ENCODE measurements at regions not wholly inside any gene's neighbourhood (a gene's known extent, or its start where the extent isn't known, plus 50 kb on each side); places are given as distances from the start of the nearest gene placed in this dataset.
A peak's percentile ranks its signal among the peaks of the same experiment; 100 is the strongest.
"Not testable (repeated sequence)": the region's sequence is repeated elsewhere in the genome, so short reads cannot be mapped to it uniquely, and the experiment has no call there.

GRCh38 chr10:57551774-57552173 is 715.9 kb downstream of the IPMK start:
- not testable (repeated sequence) for DNase-seq (ENCODE audit: low read depth)

- DNase-seq (ENCODE audit: low read depth): no peak
Observed at GRCh38 chr10:57535306-57535705, 732.4 kb downstream of the IPMK start.

GRCh38 chr10:57513637-57514036 is 754.1 kb downstream of the IPMK start:
- DNase-seq (ENCODE audit: low read depth): no peak

GRCh38 chr10:57507788-57508187 is 759.9 kb downstream of the IPMK start:
- DNase-seq (ENCODE audit: low read depth): no peak

- no peak for DNase-seq (ENCODE audit: low read depth)
Observed at GRCh38 chr10:57506414-57507094, 761.1 kb downstream of the IPMK start.

GRCh38 chr10:57494486-57494885 is 773.2 kb downstream of the IPMK start:
- DNase-seq (ENCODE audit: low read depth): no peak

GRCh38 chr10:57482259-57482658 is 785.4 kb downstream of the IPMK start:
- DNase-seq (ENCODE audit: low read depth): no peak

- no peak for DNase-seq (ENCODE audit: low read depth)
Observed at GRCh38 chr10:57472823-57473619, 794.7 kb downstream of the IPMK start.

- no peak for DNase-seq (ENCODE audit: low read depth)
Observed at GRCh38 chr10:57468894-57469432, 798.7 kb downstream of the IPMK start.

- no peak for DNase-seq (ENCODE audit: low read depth)
Observed at GRCh38 chr10:57465155-57465554, 802.5 kb downstream of the IPMK start.

GRCh38 chr10:57460540-57460939 is 807.2 kb downstream of the IPMK start:
- no peak for DNase-seq (ENCODE audit: low read depth)

- DNase-seq (ENCODE audit: low read depth): no peak
Observed at GRCh38 chr10:57457972-57458512, 809.7 kb downstream of the IPMK start.

GRCh38 chr10:57430376-57430775 is 837.3 kb downstream of the IPMK start:
- DNase-seq (ENCODE audit: low read depth): no peak

- no peak for DNase-seq (ENCODE audit: low read depth)
Observed at GRCh38 chr10:57420881-57421280, 846.8 kb downstream of the IPMK start.

- no peak for DNase-seq (ENCODE audit: low read depth)
Observed at GRCh38 chr10:57418476-57418875, 849.2 kb downstream of the IPMK start.

- DNase-seq (ENCODE audit: low read depth): no peak
Observed at GRCh38 chr10:57395923-57396322, 871.8 kb downstream of the IPMK start.

- DNase-seq (ENCODE audit: low read depth): no peak
Observed at GRCh38 chr10:57367412-57367811, 900.3 kb downstream of the IPMK start.

GRCh38 chr10:57362811-57363210 is 904.9 kb downstream of the IPMK start:
- no peak for DNase-seq (ENCODE audit: low read depth)

GRCh38 chr10:57353403-57354003 is 914.2 kb downstream of the IPMK start:
- DNase-seq (ENCODE audit: low read depth): no peak

GRCh38 chr10:57351076-57351475 is 916.6 kb downstream of the IPMK start:
- DNase-seq (ENCODE audit: low read depth): no peak

GRCh38 chr10:57341294-57341693 is 926.4 kb downstream of the IPMK start:
- DNase-seq (ENCODE audit: low read depth): no peak

GRCh38 chr10:57338823-57339558 is 928.7 kb downstream of the IPMK start:
- peak; percentile 4 for DNase-seq (ENCODE audit: low read depth)
